ENCODE measurements at regions not wholly inside any gene's neighbourhood (a gene's known extent, or its start where the extent isn't known, plus 50 kb on each side); places are given as distances from the start of the nearest gene placed in this dataset.

- no peak for DNase-seq (ENCODE audit: low read depth)
- H3K4me3 ChIP-seq (ENCODE audit: low read depth, low read length), result no peak overlapping the region
- TF ChIP-seq CTCF (conservative IDR thresholded peaks at IDR 0.05; ENCODE audit: low read depth, low read length), result no peak
These were observed 202.9 kb upstream of the RAD23B start for GRCh38 chr9:107080130-107080529.

GRCh38 chr9:107086460-107086859 lies 196.6 kb upstream of the RAD23B start:
- no peak for TF ChIP-seq CTCF (conservative IDR thresholded peaks at IDR 0.05; ENCODE audit: low read depth, low read length)
- DNase-seq (ENCODE audit: low read depth), result no peak
- H3K4me3 ChIP-seq (ENCODE audit: low read depth, low read length), result no peak overlapping the region

- no peak for DNase-seq (ENCODE audit: low read depth)
- TF ChIP-seq CTCF (conservative IDR thresholded peaks at IDR 0.05; ENCODE audit: low read depth, low read length), result peak; percentile 7
These were observed 195.9 kb upstream of the RAD23B start for GRCh38 chr9:107087222-107087621.

GRCh38 chr9:107090218-107090617 lies 192.9 kb upstream of the RAD23B start:
- H3K4me3 ChIP-seq (ENCODE audit: low read depth, low read length), result no peak overlapping the region
- no peak for TF ChIP-seq CTCF (conservative IDR thresholded peaks at IDR 0.05; ENCODE audit: low read depth, low read length)
- no peak for DNase-seq (ENCODE audit: low read depth)

More at GRCh38 chr9:107087222-107087621, 195.9 kb upstream of the RAD23B start:
- H3K4me3 ChIP-seq (ENCODE audit: low read depth, low read length), result no peak overlapping the region

- DNase-seq (ENCODE audit: low read depth), result no peak
- TF ChIP-seq CTCF (conservative IDR thresholded peaks at IDR 0.05; ENCODE audit: low read depth, low read length), result no peak
- no peak overlapping the region for H3K4me3 ChIP-seq (ENCODE audit: low read depth, low read length)
These were observed 189.6 kb upstream of the RAD23B start for GRCh38 chr9:107093365-107094060.

- H3K4me3 ChIP-seq (ENCODE audit: low read depth, low read length), result no peak overlapping the region
- peak; percentile 3 for DNase-seq (ENCODE audit: low read depth)
- TF ChIP-seq CTCF (conservative IDR thresholded peaks at IDR 0.05; ENCODE audit: low read depth, low read length), result no peak
These were observed 188.7 kb upstream of the RAD23B start for GRCh38 chr9:107094370-107094769.

- no peak overlapping the region for H3K4me3 ChIP-seq (ENCODE audit: low read depth, low read length)
- TF ChIP-seq CTCF (conservative IDR thresholded peaks at IDR 0.05; ENCODE audit: low read depth, low read length), result no peak
- DNase-seq (ENCODE audit: low read depth), result no peak
These were observed 182.5 kb upstream of the RAD23B start for GRCh38 chr9:107100591-107100990.
